Sciatic nerve (tissue), 2 donors: ENCODE measurements at regions not wholly inside any gene's neighbourhood (a gene's known extent, or its start where the extent isn't known, plus 50 kb on each side); places are given as distances from the start of the nearest gene placed in this dataset.
"Not testable (repeated sequence)": the region's sequence is repeated elsewhere in the genome, so short reads cannot be mapped to it uniquely, and the experiment has no call there.

Experiments
- ATAC-seq: fragments of 200-7000 bp; cut with Tn5 transposase; one replicate; pipeline ENCODE4 v1.9.1; 2020; ENCODE audit warnings: mild to moderate bottlenecking, moderate library complexity
- DNase-seq: peaks from one replicate; pipeline ENCODE4 v3.0.0-alpha.2; 2020; ENCODE audit warnings: low spot score
- intact Hi-C: fragments of 100-400 bp; cut with DNase I; formaldehyde crosslinking; loops from one replicate; pipeline ENCODE4 v1.14.2; 2022
- donor health status: DM: no; HTN: no; CAD: no.
- donor health status: DM: no; HTN: no; CAD: no.

- ATAC-seq, DNase-seq, intact Hi-C loops: not testable (repeated sequence)
Measured at GRCh38 chr21:9037588-9038544, 1483.5 kb upstream of the TPTE start.

- ATAC-seq = peak; percentile 46
- DNase-seq, intact Hi-C loops: not testable (repeated sequence)
Measured at GRCh38 chr21:9039520-9040365, 1481.6 kb upstream of the TPTE start.

GRCh38 chr21:9040406-9040805 is 1481.0 kb upstream of the TPTE start:
- intact Hi-C loops, ATAC-seq, DNase-seq: not testable (repeated sequence)

- intact Hi-C loops, ATAC-seq, DNase-seq: not testable (repeated sequence)
Measured at GRCh38 chr21:9041175-9041948, 1480.0 kb upstream of the TPTE start.

- DNase-seq, ATAC-seq, intact Hi-C loops: not testable (repeated sequence)
Measured at GRCh38 chr21:9043089-9043488, 1478.3 kb upstream of the TPTE start.

GRCh38 chr21:9046870-9047269 is 1474.5 kb upstream of the TPTE start:
- intact Hi-C loops, ATAC-seq: not testable (repeated sequence)

GRCh38 chr21:9067515-9067914 is 1453.9 kb upstream of the TPTE start:
- ATAC-seq, DNase-seq, intact Hi-C loops: not testable (repeated sequence)

More at GRCh38 chr21:9046870-9047269, 1474.5 kb upstream of the TPTE start:
- DNase-seq = not testable (repeated sequence)

- DNase-seq, ATAC-seq, intact Hi-C loops: not testable (repeated sequence)
Measured at GRCh38 chr21:9068622-9069021, 1452.8 kb upstream of the TPTE start.

- DNase-seq, ATAC-seq, intact Hi-C loops: not testable (repeated sequence)
Measured at GRCh38 chr21:9070703-9071102, 1450.7 kb upstream of the TPTE start.

- DNase-seq, ATAC-seq, intact Hi-C loops: not testable (repeated sequence)
Measured at GRCh38 chr21:9073010-9073409, 1448.4 kb upstream of the TPTE start.

- intact Hi-C loops, DNase-seq, ATAC-seq: not testable (repeated sequence)
Measured at GRCh38 chr21:9074772-9075171, 1446.6 kb upstream of the TPTE start.

- intact Hi-C loops, DNase-seq, ATAC-seq: not testable (repeated sequence)
Measured at GRCh38 chr21:9083091-9083826, 1438.1 kb upstream of the TPTE start.

- ATAC-seq, DNase-seq, intact Hi-C loops: not testable (repeated sequence)
Measured at GRCh38 chr21:9086299-9086698, 1435.1 kb upstream of the TPTE start.

GRCh38 chr21:9087816-9088215 is 1433.6 kb upstream of the TPTE start:
- DNase-seq, intact Hi-C loops: not testable (repeated sequence)

GRCh38 chr21:9129741-9130140 is 1391.6 kb upstream of the TPTE start:
- intact Hi-C loops, ATAC-seq: not testable (repeated sequence)
- peak; percentile 51 for DNase-seq

More at GRCh38 chr21:9087816-9088215, 1433.6 kb upstream of the TPTE start:
- not testable (repeated sequence) for ATAC-seq

GRCh38 chr21:9130817-9131216 is 1390.6 kb upstream of the TPTE start:
- DNase-seq, intact Hi-C loops: not testable (repeated sequence)

More at GRCh38 chr21:9130817-9131216, 1390.6 kb upstream of the TPTE start:
- ATAC-seq = not testable (repeated sequence)
